HG03521 (cell line): ENCODE measurements at regions not wholly inside any gene's neighbourhood (a gene's known extent, or its start where the extent isn't known, plus 50 kb on each side); places are given as distances from the start of the nearest gene placed in this dataset.

ENCODE experiments used
- ATAC-seq: cut with Tn5 transposase; IDR thresholded peaks from one replicate; pipeline ENCODE4 v1.9.1; 2021; ENCODE audit warnings: mild to moderate bottlenecking, moderate library complexity; ENCODE audit not compliant: unreplicated experiment

- no peak for ATAC-seq
These were observed 552.5 kb downstream of the HAO1 start for GRCh38 chr20:7387638-7388193.

- no peak for ATAC-seq
These were observed 551.0 kb downstream of the HAO1 start for GRCh38 chr20:7389216-7389615.

GRCh38 chr20:7392542-7393206 is 547.6 kb downstream of the HAO1 start:
- no peak for ATAC-seq

- ATAC-seq: no peak
These were observed 541.1 kb downstream of the HAO1 start for GRCh38 chr20:7399114-7399513.

- no peak for ATAC-seq
These were observed 540.7 kb downstream of the HAO1 start for GRCh38 chr20:7399575-7399974.

- ATAC-seq: no peak
These were observed 533.6 kb downstream of the HAO1 start for GRCh38 chr20:7406671-7407070.

GRCh38 chr20:7410150-7410549 is 530.1 kb downstream of the HAO1 start:
- ATAC-seq: no peak

- no peak for ATAC-seq
These were observed 529.2 kb downstream of the HAO1 start for GRCh38 chr20:7411075-7411474.

GRCh38 chr20:7415427-7415826 is 524.8 kb downstream of the HAO1 start:
- no peak for ATAC-seq

- no peak for ATAC-seq
These were observed 523.9 kb downstream of the HAO1 start for GRCh38 chr20:7416382-7416781.

GRCh38 chr20:7420345-7420744 is 519.9 kb downstream of the HAO1 start:
- ATAC-seq: no peak

- ATAC-seq: no peak
These were observed 513.3 kb downstream of the HAO1 start for GRCh38 chr20:7426890-7427496.

- ATAC-seq: no peak
These were observed 511.3 kb downstream of the HAO1 start for GRCh38 chr20:7428946-7429345.

- no peak for ATAC-seq
These were observed 507.6 kb downstream of the HAO1 start for GRCh38 chr20:7432612-7433011.

- ATAC-seq: no peak
These were observed 502.9 kb downstream of the HAO1 start for GRCh38 chr20:7437311-7437710.

- ATAC-seq: no peak
These were observed 491.0 kb downstream of the HAO1 start for GRCh38 chr20:7449269-7449668.

GRCh38 chr20:7452890-7453289 is 487.4 kb downstream of the HAO1 start:
- no peak for ATAC-seq

GRCh38 chr20:7454047-7454446 is 486.2 kb downstream of the HAO1 start:
- ATAC-seq: no peak

GRCh38 chr20:7458459-7458858 is 481.8 kb downstream of the HAO1 start:
- no peak for ATAC-seq

- no peak for ATAC-seq
These were observed 481.2 kb downstream of the HAO1 start for GRCh38 chr20:7459083-7459482.

GRCh38 chr20:7463290-7463689 is 477.0 kb downstream of the HAO1 start:
- ATAC-seq: no peak

- no peak for ATAC-seq
These were observed 469.3 kb downstream of the HAO1 start for GRCh38 chr20:7470912-7471311.

- ATAC-seq: no peak
These were observed 450.0 kb downstream of the HAO1 start for GRCh38 chr20:7490288-7490687.
